ENCODE measurements at regions not wholly inside any gene's neighbourhood (a gene's known extent, or its start where the extent isn't known, plus 50 kb on each side); places are given as distances from the start of the nearest gene placed in this dataset.

GRCh38 chr2:102986826-102987490, 225.1 kb downstream of the TMEM182 start:
- H2BK15ac ChIP-seq (ENCODE audit: low read length), result no peak overlapping the region
- H3K27ac ChIP-seq (ENCODE audit: low read depth, low read length), result no peak overlapping the region
- H3K9ac ChIP-seq (replicated peaks in 1 of 4; ENCODE audit: extremely low read depth in 1 of 4, low read depth in 3 of 4, low read length in 3 of 4), result no peak overlapping the region
- no peak overlapping the region for H2BK20ac ChIP-seq (ENCODE audit: low read length)
- no peak overlapping the region for H2AK5ac ChIP-seq (ENCODE audit: low read depth, low read length)
- no peaks in the 10 kb centered on the region for H3K23me2 ChIP-seq (ENCODE audit: low read depth, low read length)
- H3K14ac ChIP-seq (ENCODE audit: insufficient read length), result no peak overlapping the region
- H3K4me1 ChIP-seq (replicated peaks in 1 of 4; ENCODE audit: control insufficient read depth in 3 of 4, insufficient read depth in 4 of 4, low read length in 3 of 4), result no peaks in the 10 kb centered on the region
- TF ChIP-seq SIN3A (conservative IDR thresholded peaks at IDR 0.05 in 1 of 2, IDR thresholded peaks at IDR 0.05 in 1 of 2; ENCODE audit: low read depth in 1 of 2, low read length in 2 of 2), result no peak
- ChIA-PET CTCF (ENCODE audit: partially characterized antibody) (interaction anchor here (3.0 kb wide), 1 partner anchor 10 kb away, joined by 20 read pairs; no protein-coding TSS in a partner anchor), POLR2A (ENCODE audit: partially characterized antibody) (no interaction called here)
- no peaks in the 10 kb centered on the region for H4K20me1 ChIP-seq (replicated peaks in 1 of 2; ENCODE audit: control insufficient read depth in 1 of 2, insufficient read depth in 2 of 2, low read length in 2 of 2)
- H4K91ac ChIP-seq (replicated peaks; ENCODE audit: insufficient read length, low read length), result no peak overlapping the region
- 85% methylated on average over 5 of the region's 5 CpGs; no CpG with 5 or more reads in 1 of the 2 experiments for WGBS, 2 experiments (ENCODE audit: extremely low coverage in 1 of 2, insufficient coverage in 1 of 2, insufficient read length in 1 of 2, insufficient replicate concordance in 2 of 2, low coverage in 1 of 2, low lambda C conversion rate in 2 of 2, missing lambda C conversion rate in 1 of 2)
- no peak overlapping the region for H4K5ac ChIP-seq (ENCODE audit: insufficient read length, low read depth, low read length)
- H2BK120ac ChIP-seq (replicated peaks; ENCODE audit: low read depth, low read length), result no peak overlapping the region
- H3K56ac ChIP-seq (replicated peaks; ENCODE audit: insufficient read length, low read depth, low read length), result no peak overlapping the region
- DNase-seq (ENCODE audit: low read depth in 1 of 2, low spot score in 2 of 2) (no peak), FAIRE-seq (no peak)
- no peaks in the 10 kb centered on the region for H3K27me3 ChIP-seq (replicated peaks in 1 of 4; ENCODE audit: control insufficient read depth in 3 of 4, extremely low read depth in 1 of 4, insufficient read depth in 3 of 4, low read length in 3 of 4)
- H3K36me3 ChIP-seq (ENCODE audit: control insufficient read depth in 2 of 4, insufficient read depth in 4 of 4, low read length in 3 of 4), result no peaks in the 10 kb centered on the region
- no peak overlapping the region for H3K4me2 ChIP-seq (ENCODE audit: insufficient read depth in 1 of 2, low read depth in 2 of 2, low read length in 2 of 2)
- no peaks in the 10 kb centered on the region for H3K79me2 ChIP-seq (ENCODE audit: control insufficient read depth in 1 of 2, insufficient read depth in 2 of 2, low read length in 2 of 2)
- no peak overlapping the region for H3K23ac ChIP-seq (ENCODE audit: insufficient read length)
- no peak overlapping the region for H3K18ac ChIP-seq (ENCODE audit: extremely low read depth, low read length)
- H2AFZ ChIP-seq (ENCODE audit: low read length), result no peak overlapping the region
- no peak overlapping the region for H2BK12ac ChIP-seq (ENCODE audit: low read depth, low read length)
- H3K4me3 ChIP-seq (ENCODE audit: extremely low read depth in 1 of 4, insufficient read depth in 2 of 4, low read depth in 3 of 4, low read length in 4 of 4), result no peak overlapping the region
- H4K8ac ChIP-seq (ENCODE audit: extremely low read depth, insufficient read depth, low read length), result no peak overlapping the region
- no peak overlapping the region for H2BK5ac ChIP-seq (ENCODE audit: low read depth, low read length)
- H3K4ac ChIP-seq (replicated peaks; ENCODE audit: insufficient read length, low read depth, low read length), result no peak overlapping the region
- H3K79me1 ChIP-seq (ENCODE audit: low read depth, low read length), result no peaks in the 10 kb centered on the region
- no peaks in the 10 kb centered on the region for H3K9me3 ChIP-seq (ENCODE audit: insufficient read depth in 2 of 2, low read depth in 1 of 2, low read length in 1 of 2)
